NOMO-1 treated with dmso at 0.1 percent for 144 hours (cell line): ENCODE measurements at regions not wholly inside any gene's neighbourhood (a gene's known extent, or its start where the extent isn't known, plus 50 kb on each side); places are given as distances from the start of the nearest gene placed in this dataset.
"Not testable (repeated sequence)": the region's sequence is repeated elsewhere in the genome, so short reads cannot be mapped to it uniquely, and the experiment has no call there.

Experiments
- DNase-seq: peaks from one replicate; lab custom pipeline; 2025; ENCODE audit not compliant: unreplicated experiment; lab: John Stamatoyannopoulos, UW

- DNase-seq, result no peak
Observed at GRCh38 chr2:113341191-113341869, 62.6 kb upstream of the PAX8 start.

- DNase-seq, result no peak
Observed at GRCh38 chr2:113337809-113338208, 59.1 kb upstream of the PAX8 start.

GRCh38 chr2:113336040-113336439, 57.3 kb upstream of the PAX8 start:
- not testable (repeated sequence) for DNase-seq

- DNase-seq, result no peak
Observed at GRCh38 chr2:113334147-113334546, 55.4 kb upstream of the PAX8 start.

GRCh38 chr2:113333735-113334134, 55.0 kb upstream of the PAX8 start:
- DNase-seq, result not testable (repeated sequence)

GRCh38 chr2:113330060-113330767, 51.5 kb upstream of the PAX8 start:
- not testable (repeated sequence) for DNase-seq

- not testable (repeated sequence) for DNase-seq
Observed at GRCh38 chr2:113328973-113329372, 50.3 kb upstream of the PAX8 start.

GRCh38 chr2:113328572-113328971, 49.9 kb upstream of the PAX8 start:
- not testable (repeated sequence) for DNase-seq
